Gastrocnemius medialis (tissue), 4 donors: ENCODE measurements at regions not wholly inside any gene's neighbourhood (a gene's known extent, or its start where the extent isn't known, plus 50 kb on each side); places are given as distances from the start of the nearest gene placed in this dataset.

Experiments used
- CTCF ChIP-seq, 5 experiments: fragments of 450-650 bp in 3 of 5; fragments of 200-600 bp in 2 of 5; sonication (generic) in 2 of 5; IDR thresholded peaks in 4 of 5; conservative IDR thresholded peaks in 1 of 5; 1 replicate in 4 of 5; 2 replicates in 1 of 5; pipeline ENCODE4 v1.5.1; 2016 to 2019; ENCODE audit warnings: antibody characterized with exemption in 5 of 5, mild to moderate bottlenecking in 3 of 5, moderate library complexity in 3 of 5
- POLR2A ChIP-seq, 2 donors: fragments of 450-650 bp; IDR thresholded peaks; one replicate each; pipeline ENCODE4 v1.6.1; 2017; ENCODE audit warnings: antibody characterized with exemption in 2 of 2, mild to moderate bottlenecking in 2 of 2, moderate library complexity in 2 of 2

GRCh38 chr6:85867595-85867994 is 224.9 kb upstream of the SYNCRIP start:
- TF ChIP-seq POLR2A (IDR thresholded peaks at IDR 0.05) (no peak), CTCF (IDR thresholded peaks at IDR 0.05 in 4 of 5, conservative IDR thresholded peaks at IDR 0.05 in 1 of 5) (no peak)
